Right atrium auricular region (tissue), 2 donors: ENCODE measurements at regions not wholly inside any gene's neighbourhood (a gene's known extent, or its start where the extent isn't known, plus 50 kb on each side); places are given as distances from the start of the nearest gene placed in this dataset.

Source experiments
- DNase-seq: peaks from one replicate; pipeline ENCODE4 v3.0.0-alpha.2; 2019; ENCODE audit warnings: low spot score
- H3K27ac ChIP-seq, 2 donors: fragments of 200-600 bp; sonication (generic); 1 replicate in 1 of 2; 2 replicates in 1 of 2; pipeline ENCODE4 v1.5.1; 2016 to 2019
- H3K27me3 ChIP-seq, 2 donors: fragments of 200-600 bp; sonication (generic); one replicate each; pipeline versions ENCODE4 v1.5.1 to v1.6.0; 2017 to 2019
- H3K36me3 ChIP-seq: fragments of 200-600 bp; sonication (generic); one replicate; pipeline ENCODE4 v1.5.1; 2016
- H3K4me1 ChIP-seq, 2 donors: fragments of 200-600 bp; sonication (generic); one replicate each; pipeline versions ENCODE4 v1.5.1 to v1.6.0; 2017 to 2019
- H3K4me3 ChIP-seq, 2 donors: fragments of 200-600 bp; sonication (generic); 1 replicate in 1 of 2; 2 replicates in 1 of 2; pipeline ENCODE4 v1.5.1; 2017 to 2019; ENCODE audit warnings: mild to moderate bottlenecking in 1 of 2, moderate library complexity in 1 of 2
- H3K9me3 ChIP-seq, 2 donors: fragments of 200-600 bp; sonication (generic); one replicate each; pipeline ENCODE4 v1.5.1; 2019
- CTCF ChIP-seq, 2 donors: fragments of 200-600 bp; sonication (generic); IDR thresholded peaks; one replicate each; pipeline ENCODE4 v1.5.1; 2019; ENCODE audit warnings: antibody characterized with exemption in 2 of 2

- Histone ChIP-seq H3K36me3 (no peaks in the 10 kb centered on the region), H3K27ac (no peak overlapping the region), H3K4me1 (peaks cover 0 to 20% of the 10 kb centered on the region in 2 donors), H3K4me3 (no peak overlapping the region), H3K9me3 (no peaks in the 10 kb centered on the region), H3K27me3 (no peaks in the 10 kb centered on the region)
- DNase-seq = no peak
- TF ChIP-seq CTCF (IDR thresholded peaks at IDR 0.05) = no peak
Observed at GRCh38 chr5:143761663-143762062, 50.3 kb upstream of the HMHB1 start.

- H3K9me3 ChIP-seq = no peaks in the 10 kb centered on the region
- H3K27ac ChIP-seq = no peak overlapping the region
- H3K36me3 ChIP-seq = no peaks in the 10 kb centered on the region
- H3K4me1 ChIP-seq = peaks cover 0 to 20% of the 10 kb centered on the region in 2 donors
- no peak for TF ChIP-seq CTCF (IDR thresholded peaks at IDR 0.05)
- no peak overlapping the region for H3K4me3 ChIP-seq
- H3K27me3 ChIP-seq = no peaks in the 10 kb centered on the region
- no peak for DNase-seq
Observed at GRCh38 chr5:143760755-143761154, 51.2 kb upstream of the HMHB1 start.

GRCh38 chr5:143760131-143760505 lies 51.8 kb upstream of the HMHB1 start:
- no peak overlapping the region for H3K4me3 ChIP-seq
- no peaks in the 10 kb centered on the region for H3K36me3 ChIP-seq
- peak overlapping the region in 1 of 2 donors; percentile 64 for H3K27ac ChIP-seq
- TF ChIP-seq CTCF (IDR thresholded peaks at IDR 0.05) = no peak
- no peak for DNase-seq
- H3K9me3 ChIP-seq = no peaks in the 10 kb centered on the region
- peaks cover 0 to 20% of the 10 kb centered on the region in 2 donors for H3K4me1 ChIP-seq
- H3K27me3 ChIP-seq = no peaks in the 10 kb centered on the region

- Histone ChIP-seq H3K27ac (peak overlapping the region in 1 of 2 donors; percentile 64), H3K4me3 (no peak overlapping the region), H3K4me1 (peaks cover 0 to 20% of the 10 kb centered on the region in 2 donors), H3K27me3 (no peaks in the 10 kb centered on the region), H3K9me3 (no peaks in the 10 kb centered on the region), H3K36me3 (no peaks in the 10 kb centered on the region)
- TF ChIP-seq CTCF (IDR thresholded peaks at IDR 0.05) = no peak
- no peak for DNase-seq
Observed at GRCh38 chr5:143759396-143760130, 52.4 kb upstream of the HMHB1 start.

- Histone ChIP-seq H3K4me3 (no peak overlapping the region), H3K27me3 (no peaks in the 10 kb centered on the region), H3K9me3 (no peaks in the 10 kb centered on the region), H3K36me3 (no peaks in the 10 kb centered on the region), H3K27ac (peak overlapping the region in 1 of 2 donors; percentile 64), H3K4me1 (peaks cover 0 to 20% of the 10 kb centered on the region in 2 donors)
- no peak for TF ChIP-seq CTCF (IDR thresholded peaks at IDR 0.05)
- DNase-seq = no peak
Observed at GRCh38 chr5:143758750-143759149, 53.2 kb upstream of the HMHB1 start.

GRCh38 chr5:143758015-143758414 lies 53.9 kb upstream of the HMHB1 start:
- Histone ChIP-seq H3K4me1 (peaks cover 0 to 20% of the 10 kb centered on the region in 2 donors), H3K4me3 (no peak overlapping the region), H3K9me3 (no peaks in the 10 kb centered on the region), H3K27ac (peak overlapping the region in 1 of 2 donors; percentile 64), H3K27me3 (no peaks in the 10 kb centered on the region), H3K36me3 (no peaks in the 10 kb centered on the region)
- no peak for DNase-seq
- TF ChIP-seq CTCF (IDR thresholded peaks at IDR 0.05) = no peak
